Germinal center (tissue), 1 donor: ENCODE measurements at regions not wholly inside any gene's neighbourhood (a gene's known extent, or its start where the extent isn't known, plus 50 kb on each side); places are given as distances from the start of the nearest gene placed in this dataset.

Experiments
- DNase-seq: peaks from one replicate; pipeline ENCODE4 v3.0.0; 2012; ENCODE audit warnings: mixed read lengths, low spot score

DNA sequence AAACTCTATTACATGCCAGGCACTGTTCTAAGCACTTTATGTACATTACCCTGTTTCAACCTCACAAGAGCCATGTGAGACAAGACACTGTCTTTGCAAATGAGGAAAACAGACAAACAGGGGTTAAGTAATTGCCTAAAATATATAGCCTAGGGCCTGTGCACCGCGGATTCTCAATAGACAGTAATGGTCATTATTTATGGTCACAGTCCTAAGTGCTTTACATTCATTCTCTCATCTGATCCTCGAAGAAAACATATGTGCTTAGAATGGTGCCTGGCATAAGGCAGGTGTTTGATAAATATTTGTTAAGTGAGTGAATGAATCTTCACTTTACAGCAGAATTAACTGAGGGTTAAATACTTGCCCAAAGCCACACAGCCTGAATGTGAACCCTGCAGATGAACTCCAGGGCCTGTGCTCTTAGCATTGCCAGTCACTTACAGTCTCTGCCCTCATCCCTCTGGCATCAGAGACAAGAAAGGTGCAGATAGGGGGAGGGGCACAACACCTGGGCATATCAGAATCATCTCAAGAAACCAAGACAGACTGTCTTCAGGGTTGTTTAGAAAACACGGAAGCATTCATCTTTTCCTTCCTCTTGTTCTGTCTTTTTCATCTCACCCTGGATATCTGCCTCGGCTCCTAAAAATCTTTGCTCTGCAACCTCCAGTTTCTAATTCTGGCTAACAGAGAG, 92.8 kb upstream of the SASH1 start:
- DNase-seq: no peak

GRCh38 chr6:148250975-148251685, 91.5 kb upstream of the SASH1 start:
- DNase-seq: no peak

GRCh38 chr6:148251891-148252290, 90.7 kb upstream of the SASH1 start:
- DNase-seq: no peak

DNA sequence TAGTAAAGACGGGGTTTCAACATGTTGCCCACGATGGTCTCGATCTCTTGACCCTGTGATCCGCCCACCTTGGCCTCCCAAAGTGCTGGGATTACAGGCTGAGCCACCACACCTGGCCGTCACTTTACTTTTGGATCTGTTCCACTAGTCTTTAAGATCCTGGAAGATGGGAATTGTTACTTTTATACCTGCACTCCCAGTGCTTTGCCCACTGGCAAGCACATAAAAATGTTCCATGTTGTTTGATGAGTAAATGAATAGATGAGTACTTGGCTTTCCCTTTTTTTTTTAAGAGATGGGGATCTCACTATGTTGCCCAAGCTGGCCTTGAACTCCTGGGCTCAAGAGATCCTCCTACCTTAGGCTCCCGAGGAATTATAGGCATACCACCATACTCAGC, 84.8 kb upstream of the SASH1 start:
- no peak for DNase-seq

DNA sequence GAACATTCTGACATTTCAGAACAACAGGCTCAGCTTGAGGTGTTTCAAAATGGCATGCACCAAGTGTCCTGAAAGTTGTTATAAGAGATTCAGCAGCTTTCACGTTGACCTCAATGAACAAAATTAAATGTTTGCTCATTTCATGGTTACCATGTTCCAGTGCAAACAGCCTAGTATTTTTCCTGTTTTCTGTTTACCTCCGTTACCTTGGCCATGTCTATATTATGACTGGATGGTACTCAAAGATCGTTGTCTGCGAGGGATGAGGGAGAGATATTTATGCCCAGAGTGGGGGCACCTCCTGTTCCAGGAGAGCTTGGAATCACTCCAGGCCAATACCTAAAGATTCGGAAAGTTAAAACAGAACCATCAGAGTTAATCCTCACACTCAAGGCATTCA, 83.8 kb upstream of the SASH1 start:
- no peak for DNase-seq

DNA sequence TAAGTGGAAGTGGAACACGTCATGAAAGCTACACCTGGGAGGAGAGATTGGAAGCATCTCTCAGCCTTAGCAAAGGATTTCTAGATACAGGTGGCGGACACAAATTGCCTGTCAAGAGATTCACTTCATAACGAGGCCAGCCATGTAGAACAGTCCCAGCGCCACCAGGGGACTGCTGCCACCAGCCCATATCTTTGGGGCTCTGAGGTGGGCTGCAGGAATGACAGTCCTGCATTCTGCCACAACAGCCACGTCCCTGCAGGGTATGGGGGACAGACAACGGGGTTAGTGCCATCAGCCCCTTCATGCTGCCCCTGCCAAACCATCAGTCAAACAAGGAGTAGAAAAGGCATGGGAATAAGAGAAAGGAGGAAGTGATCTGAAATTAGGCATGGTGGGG, 81.2 kb upstream of the SASH1 start:
- no peak for DNase-seq

DNA sequence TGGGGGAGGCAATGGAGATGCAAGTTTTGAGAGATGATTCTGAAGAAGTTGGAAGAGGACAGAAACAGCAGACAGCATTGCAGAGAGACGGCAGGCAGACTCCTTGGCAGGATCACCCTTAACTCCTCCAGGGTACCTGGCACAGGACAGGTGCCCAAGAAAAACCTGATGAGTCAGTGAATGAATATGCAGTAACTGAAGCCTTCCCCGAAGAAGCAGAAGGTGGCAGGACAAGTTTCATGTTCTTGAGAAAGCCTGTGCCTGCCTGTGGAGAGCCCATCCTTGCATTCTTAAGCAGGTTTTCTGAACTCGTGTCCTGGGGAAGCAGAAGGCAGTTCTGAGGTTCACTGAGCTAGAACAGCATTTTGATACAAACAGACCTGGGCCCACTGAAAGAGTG, 79.6 kb upstream of the SASH1 start:
- DNase-seq: no peak

- DNase-seq: no peak
Observed at GRCh38 chr6:148263961-148264360, 78.7 kb upstream of the SASH1 start.

DNA sequence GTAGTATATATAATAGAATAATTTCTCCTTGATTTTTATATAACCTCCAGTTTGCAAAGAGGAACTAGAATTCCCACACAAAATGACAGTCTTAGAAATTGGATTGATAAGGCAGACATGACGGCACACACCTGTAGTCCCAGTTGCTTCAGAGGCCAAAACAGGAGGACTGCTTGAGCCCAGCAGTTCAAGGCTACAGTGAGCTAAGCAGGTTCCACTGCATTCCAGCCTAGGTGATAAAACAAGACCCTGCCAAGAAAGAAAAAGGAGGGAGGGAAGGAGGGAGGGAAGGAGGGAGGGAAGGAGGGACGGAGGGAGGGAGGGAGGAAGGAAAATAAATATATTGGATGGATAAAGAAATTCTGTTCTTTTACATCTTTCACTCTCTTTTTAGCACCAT, 77.6 kb upstream of the SASH1 start:
- DNase-seq: no peak

GRCh38 chr6:148269386-148269785, 73.3 kb upstream of the SASH1 start:
- no peak for DNase-seq

DNA sequence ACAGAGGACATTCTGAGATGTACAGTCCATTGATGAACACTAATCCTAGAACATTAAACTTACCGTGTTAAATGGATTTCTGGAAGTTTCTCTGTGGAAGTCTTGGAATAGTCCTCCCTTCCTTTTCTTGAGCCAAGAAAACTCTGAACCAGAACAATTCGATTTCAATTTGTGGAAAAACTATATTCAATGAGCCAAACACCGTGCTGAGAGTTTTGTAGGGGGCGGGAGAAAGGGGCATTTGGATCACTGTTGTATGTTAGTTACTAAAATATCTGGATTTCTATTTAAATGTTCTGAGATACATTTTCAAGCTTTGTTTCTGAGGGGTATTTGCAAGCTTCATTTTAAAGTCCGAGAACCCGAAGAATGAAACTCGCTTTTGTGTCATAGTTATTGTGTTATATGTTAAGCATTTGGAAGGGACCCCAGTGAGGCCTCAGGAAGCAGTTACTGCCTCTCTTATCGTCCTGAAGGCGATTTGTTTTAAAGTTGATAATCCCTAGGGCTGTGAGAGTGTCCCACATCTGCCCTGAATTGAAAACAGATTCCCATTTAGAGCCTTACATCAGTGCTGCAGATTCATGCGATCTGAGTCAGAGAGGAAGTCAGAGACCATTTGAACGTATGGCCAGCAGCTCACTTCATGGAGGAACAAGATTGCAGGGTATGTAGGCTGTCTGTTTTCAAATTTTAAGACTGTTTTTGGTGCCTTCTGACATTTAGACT, 70.8 kb upstream of the SASH1 start:
- no peak for DNase-seq

DNA sequence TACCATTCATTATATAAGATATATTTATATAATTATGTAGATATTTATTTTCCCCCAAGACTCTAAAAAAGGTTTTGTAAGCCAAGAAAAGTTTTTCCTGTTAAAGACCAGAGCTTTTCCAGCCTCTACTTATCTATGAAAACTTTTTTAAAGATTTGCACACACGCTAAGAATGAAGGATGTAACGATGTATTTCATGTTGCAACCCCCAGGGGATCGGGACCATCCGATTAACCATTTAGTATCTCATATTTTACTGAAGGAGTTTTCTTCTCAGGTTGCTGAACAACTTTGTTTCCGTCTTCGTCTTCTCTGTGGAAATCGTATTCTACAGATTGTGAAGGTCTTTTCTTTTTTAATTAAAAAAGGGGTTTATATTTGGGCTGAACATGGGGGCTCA, 70.0 kb upstream of the SASH1 start:
- no peak for DNase-seq

DNA sequence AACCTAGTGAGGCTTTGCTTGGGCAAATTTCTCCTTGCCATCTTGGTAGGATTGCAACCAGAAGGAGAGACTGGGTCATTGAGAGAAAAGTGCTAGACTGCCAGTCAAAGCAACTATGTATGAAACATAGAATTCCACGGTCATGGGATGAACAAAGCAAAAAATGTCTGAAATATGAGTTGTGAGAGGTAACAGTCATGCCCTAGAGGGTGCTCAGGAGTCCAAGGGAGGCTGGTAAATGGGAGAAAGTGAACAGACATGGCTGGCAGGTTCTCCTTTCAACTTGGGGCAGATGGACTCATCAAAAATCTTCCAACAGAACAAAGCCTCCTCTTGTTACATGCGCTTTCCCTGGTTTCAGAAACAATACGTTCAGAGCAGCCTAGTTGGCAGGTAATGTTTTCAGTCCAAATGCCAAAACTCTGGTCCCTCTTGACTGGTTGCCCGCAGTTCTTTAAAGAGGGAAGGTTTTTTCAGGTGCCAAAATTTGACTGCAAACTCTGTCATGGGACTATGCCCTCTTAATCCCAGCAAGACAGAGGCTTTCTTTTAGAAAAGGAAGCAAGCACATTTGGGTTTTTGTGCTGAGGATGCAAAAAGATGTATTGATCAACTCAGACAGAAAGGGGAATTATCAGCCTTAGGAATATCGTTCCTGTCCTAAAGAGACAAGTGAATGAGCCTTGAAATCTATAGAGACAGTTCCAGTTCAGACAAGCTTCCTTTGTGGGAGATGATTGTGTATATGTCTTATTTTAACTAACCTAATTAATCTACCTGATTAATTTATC, 68.5 kb upstream of the SASH1 start:
- no peak for DNase-seq

- no peak for DNase-seq
Observed at GRCh38 chr6:148274809-148275208, 67.8 kb upstream of the SASH1 start.

DNA sequence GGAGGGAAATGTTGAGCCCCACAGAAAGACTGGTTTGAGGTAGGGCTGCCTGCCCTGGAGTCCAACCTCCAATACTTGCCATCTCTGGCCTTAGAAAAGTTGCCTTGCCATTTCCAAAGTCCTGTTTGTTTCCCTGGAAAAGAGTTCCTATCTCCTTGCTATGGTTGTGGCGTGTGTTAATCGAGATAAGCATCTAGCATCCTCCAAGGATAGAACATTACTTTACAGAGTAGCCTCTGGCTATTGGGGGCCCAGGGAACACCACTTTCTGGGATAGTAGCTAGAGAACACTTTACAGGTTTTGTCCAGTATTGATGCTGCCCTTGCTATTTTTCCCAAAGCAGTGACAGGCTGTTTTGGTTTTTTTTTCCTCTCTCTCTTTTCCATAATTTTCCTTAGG, 57.4 kb upstream of the SASH1 start:
- no peak for DNase-seq

DNA sequence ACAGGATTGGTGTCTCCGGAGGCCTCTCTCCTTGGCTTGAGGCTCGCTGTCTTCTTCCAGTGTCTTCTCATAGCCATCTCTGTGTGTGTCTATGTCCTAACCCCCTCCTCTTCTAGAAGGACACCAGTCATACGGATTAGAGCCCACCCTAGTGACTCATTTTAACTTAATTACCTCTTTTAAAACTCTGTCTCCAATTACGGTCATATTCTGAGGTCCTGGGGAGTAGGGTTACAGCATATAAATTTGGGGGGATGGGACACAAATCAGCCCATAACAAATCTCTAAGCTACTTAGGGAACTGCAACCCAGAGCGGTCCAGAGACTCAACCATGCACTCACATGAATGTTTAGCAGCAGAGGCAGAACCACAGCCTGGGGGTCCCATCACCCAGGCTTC, 56.1 kb upstream of the SASH1 start:
- no peak for DNase-seq

GRCh38 chr6:148287623-148288333, 54.9 kb upstream of the SASH1 start:
- DNase-seq: no peak

DNA sequence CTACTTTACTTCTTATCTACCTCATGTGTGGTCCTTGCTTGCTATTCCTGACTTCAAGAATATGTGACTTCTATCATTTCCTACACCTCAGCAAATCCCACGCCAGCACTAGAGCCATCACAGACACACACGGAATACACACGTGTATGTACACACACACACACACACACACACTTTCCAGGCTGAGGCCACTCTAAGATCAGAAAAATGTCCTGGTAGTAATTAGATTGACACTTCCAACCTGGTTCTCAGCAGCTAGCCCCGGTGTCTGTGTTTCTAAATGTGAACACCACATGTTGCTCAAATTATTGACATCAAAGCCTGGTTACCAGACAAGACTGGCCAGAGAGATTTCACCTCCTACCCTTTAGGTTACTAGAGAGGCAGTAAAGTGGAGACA, 54.1 kb upstream of the SASH1 start:
- no peak for DNase-seq

DNA sequence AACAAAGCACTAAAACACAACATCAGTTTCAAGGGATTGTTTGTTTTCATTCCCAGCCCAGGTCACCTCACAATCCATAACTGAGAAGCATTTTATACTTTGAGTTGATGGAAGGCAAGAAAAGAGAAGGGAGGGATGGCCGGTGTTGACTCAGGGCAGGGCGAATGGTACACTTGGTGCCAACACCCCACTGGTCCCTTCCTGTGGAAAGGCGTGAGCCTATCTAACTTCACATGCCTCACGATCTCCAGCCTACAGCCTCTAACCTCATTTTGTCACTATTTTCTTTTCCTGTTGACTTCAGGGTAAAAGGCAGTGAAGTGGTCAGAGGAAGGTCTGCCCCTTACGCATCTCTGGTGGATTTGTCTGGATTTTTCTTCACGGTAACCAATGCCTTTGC, 53.5 kb upstream of the SASH1 start:
- DNase-seq: no peak

DNA sequence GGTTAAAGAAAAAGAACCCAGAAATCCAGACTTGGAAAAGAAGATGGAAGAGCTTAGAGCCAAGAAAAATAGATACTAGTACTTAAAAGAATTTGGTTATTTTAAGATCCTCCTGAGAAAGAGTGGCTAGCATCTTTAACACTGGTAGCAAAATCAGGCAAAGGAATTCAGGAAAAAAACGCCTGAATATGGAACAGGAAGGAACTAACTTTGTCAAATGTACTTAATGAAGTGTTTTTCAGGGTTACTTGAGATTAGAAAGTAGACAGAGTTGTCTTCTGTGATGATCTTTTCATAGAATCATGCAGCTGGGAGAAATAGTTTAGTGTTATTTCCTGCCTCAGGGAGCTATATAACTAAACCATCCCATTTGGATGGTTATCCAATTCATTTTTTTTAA, 50.8 kb upstream of the SASH1 start:
- no peak for DNase-seq
